Fibroblast of lung (primary cell): ENCODE measurements at regions not wholly inside any gene's neighbourhood (a gene's known extent, or its start where the extent isn't known, plus 50 kb on each side); places are given as distances from the start of the nearest gene placed in this dataset.

Experiments used
- DNase-seq, 2 donors: peaks; one replicate each; pipeline versions ENCODE4 v3.0.0 to v3.0.0-alpha.2; 2010; ENCODE audit warnings: low read depth in 2 of 2
- H2AFZ ChIP-seq: 2 replicates; pipeline ENCODE4 v1.5.1; 2012; ENCODE audit warnings: low read length, control low read depth, inconsistent platforms
- H3K27ac ChIP-seq: 2 replicates; pipeline ENCODE4 v1.5.1; 2011; ENCODE audit warnings: low read length, control low read depth; ENCODE audit not compliant: insufficient read depth
- H3K27me3 ChIP-seq: 2 replicates; pipeline ENCODE4 v1.5.1; 2011; ENCODE audit warnings: mild to moderate bottlenecking, low read length; ENCODE audit not compliant: control insufficient read depth, insufficient read depth
- H3K36me3 ChIP-seq: 2 replicates; pipeline ENCODE4 v1.5.1; 2011; ENCODE audit warnings: low read length; ENCODE audit not compliant: control insufficient read depth, insufficient read depth
- H3K4me1 ChIP-seq: 2 replicates; pipeline ENCODE4 v1.5.1; 2011; ENCODE audit warnings: low read length; ENCODE audit not compliant: control insufficient read depth, insufficient read depth; ENCODE audit errors: extremely low read depth
- H3K4me2 ChIP-seq: 2 replicates; pipeline ENCODE4 v1.5.1; 2011; ENCODE audit warnings: low read length, control low read depth; ENCODE audit not compliant: insufficient read depth; ENCODE audit errors: extremely low read depth
- H3K4me3 ChIP-seq, 4 experiments: fragments of 200-600 bp in 1 of 4; sonication (generic) in 1 of 4; replicated peaks in 1 of 4; 2 replicates each; pipeline ENCODE4 v1.5.1; 2011 to 2016; ENCODE audit warnings: low read length in 4 of 4, low read depth in 3 of 4, mild to moderate bottlenecking in 3 of 4, control low read depth in 2 of 4, inconsistent platforms in 1 of 4, mixed read lengths in 1 of 4; ENCODE audit not compliant: insufficient read depth in 1 of 4; ENCODE audit errors: control extremely low read depth in 1 of 4
- H3K79me2 ChIP-seq: 2 replicates; pipeline ENCODE4 v1.5.1; 2012; ENCODE audit warnings: mild to moderate bottlenecking, low read length, inconsistent platforms; ENCODE audit not compliant: control insufficient read depth, insufficient read depth
- H3K9ac ChIP-seq: 2 replicates; pipeline ENCODE4 v1.5.1; 2011; ENCODE audit warnings: mild to moderate bottlenecking, low read length, control low read depth; ENCODE audit not compliant: insufficient read depth
- H3K9me3 ChIP-seq: 2 replicates; pipeline ENCODE4 v1.5.1; 2012; ENCODE audit warnings: low read depth, low read length; ENCODE audit not compliant: control insufficient read depth, insufficient read depth
- H4K20me1 ChIP-seq: 2 replicates; pipeline ENCODE4 v1.5.1; 2011; ENCODE audit warnings: low read length; ENCODE audit not compliant: control insufficient read depth, insufficient read depth; ENCODE audit errors: extremely low read depth
- EZH2 ChIP-seq: IDR thresholded peaks from 2 replicates; pipeline ENCODE4 v1.5.1; 2012; ENCODE audit warnings: low read length, control low read depth, mild to moderate bottlenecking; ENCODE audit errors: missing control alignments
- TF ChIP-seq, protein P1 (sequence below), 2 donors: IDR thresholded peaks in 1 of 2; conservative IDR thresholded peaks in 1 of 2; 1 replicate in 1 of 2; 2 replicates in 1 of 2; pipeline ENCODE4 v1.5.1; 2011 to 2012; ENCODE audit warnings: low read length in 2 of 2, control low read depth in 1 of 2, inconsistent platforms in 1 of 2, low read depth in 1 of 2, mild to moderate bottlenecking in 1 of 2

- no peak overlapping the region for H3K27ac ChIP-seq
- H3K79me2 ChIP-seq = no peaks in the 10 kb centered on the region
- H3K27me3 ChIP-seq = no peaks in the 10 kb centered on the region
- H3K4me1 ChIP-seq = no peaks in the 10 kb centered on the region
- H3K9me3 ChIP-seq = no peaks in the 10 kb centered on the region
- no peaks in the 10 kb centered on the region for H4K20me1 ChIP-seq
- no peaks in the 10 kb centered on the region for H3K36me3 ChIP-seq
- DNase-seq = no peak
- no peak overlapping the region for H3K4me2 ChIP-seq
- H2AFZ ChIP-seq = no peak overlapping the region
- TF ChIP-seq EZH2 = no peak
- TF ChIP-seq, protein P1, sequence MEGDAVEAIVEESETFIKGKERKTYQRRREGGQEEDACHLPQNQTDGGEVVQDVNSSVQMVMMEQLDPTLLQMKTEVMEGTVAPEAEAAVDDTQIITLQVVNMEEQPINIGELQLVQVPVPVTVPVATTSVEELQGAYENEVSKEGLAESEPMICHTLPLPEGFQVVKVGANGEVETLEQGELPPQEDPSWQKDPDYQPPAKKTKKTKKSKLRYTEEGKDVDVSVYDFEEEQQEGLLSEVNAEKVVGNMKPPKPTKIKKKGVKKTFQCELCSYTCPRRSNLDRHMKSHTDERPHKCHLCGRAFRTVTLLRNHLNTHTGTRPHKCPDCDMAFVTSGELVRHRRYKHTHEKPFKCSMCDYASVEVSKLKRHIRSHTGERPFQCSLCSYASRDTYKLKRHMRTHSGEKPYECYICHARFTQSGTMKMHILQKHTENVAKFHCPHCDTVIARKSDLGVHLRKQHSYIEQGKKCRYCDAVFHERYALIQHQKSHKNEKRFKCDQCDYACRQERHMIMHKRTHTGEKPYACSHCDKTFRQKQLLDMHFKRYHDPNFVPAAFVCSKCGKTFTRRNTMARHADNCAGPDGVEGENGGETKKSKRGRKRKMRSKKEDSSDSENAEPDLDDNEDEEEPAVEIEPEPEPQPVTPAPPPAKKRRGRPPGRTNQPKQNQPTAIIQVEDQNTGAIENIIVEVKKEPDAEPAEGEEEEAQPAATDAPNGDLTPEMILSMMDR (conservative IDR thresholded peaks at IDR 0.05 in 1 of 2, IDR thresholded peaks at IDR 0.05 in 1 of 2; ENCODE audit: low read depth in 1 of 2, low read length in 2 of 2) = no peak
- no peak overlapping the region for H3K9ac ChIP-seq
- no peak overlapping the region for H3K4me3 ChIP-seq
These were observed 175.9 kb downstream of the KIF4B start for GRCh38 chr5:155189476-155189875.

- TF ChIP-seq, protein P1 (conservative IDR thresholded peaks at IDR 0.05 in 1 of 2, IDR thresholded peaks at IDR 0.05 in 1 of 2; ENCODE audit: low read depth in 1 of 2, low read length in 2 of 2) = no peak
- TF ChIP-seq EZH2 = no peak
- Histone ChIP-seq H3K36me3 (no peaks in the 10 kb centered on the region), H3K4me3 (no peak overlapping the region), H3K27me3 (no peaks in the 10 kb centered on the region), H3K27ac (no peak overlapping the region), H3K4me2 (no peak overlapping the region), H4K20me1 (no peaks in the 10 kb centered on the region), H3K9me3 (no peaks in the 10 kb centered on the region), H3K79me2 (no peaks in the 10 kb centered on the region), H3K4me1 (no peaks in the 10 kb centered on the region), H2AFZ (no peak overlapping the region), H3K9ac (no peak overlapping the region)
- DNase-seq = no peak
These were observed 176.4 kb downstream of the KIF4B start for GRCh38 chr5:155189981-155190380.

GRCh38 chr5:155193029-155193428, 179.5 kb downstream of the KIF4B start:
- H3K4me1 ChIP-seq = no peaks in the 10 kb centered on the region
- no peak overlapping the region for H3K9ac ChIP-seq
- TF ChIP-seq, protein P1 (conservative IDR thresholded peaks at IDR 0.05 in 1 of 2, IDR thresholded peaks at IDR 0.05 in 1 of 2; ENCODE audit: low read depth in 1 of 2, low read length in 2 of 2) = no peak
- TF ChIP-seq EZH2 = no peak
- no peaks in the 10 kb centered on the region for H3K79me2 ChIP-seq
- no peaks in the 10 kb centered on the region for H3K27me3 ChIP-seq
- H3K9me3 ChIP-seq = no peaks in the 10 kb centered on the region
- H3K27ac ChIP-seq = no peak overlapping the region
- no peaks in the 10 kb centered on the region for H3K36me3 ChIP-seq
- no peak overlapping the region for H3K4me2 ChIP-seq
- no peak overlapping the region for H2AFZ ChIP-seq
- no peak for DNase-seq
- H3K4me3 ChIP-seq = no peak overlapping the region
- no peaks in the 10 kb centered on the region for H4K20me1 ChIP-seq
